ENCODE measurements at regions not wholly inside any gene's neighbourhood (a gene's known extent, or its start where the extent isn't known, plus 50 kb on each side); places are given as distances from the start of the nearest gene placed in this dataset.
A peak's percentile ranks its signal among the peaks of the same experiment; 100 is the strongest.

DNA sequence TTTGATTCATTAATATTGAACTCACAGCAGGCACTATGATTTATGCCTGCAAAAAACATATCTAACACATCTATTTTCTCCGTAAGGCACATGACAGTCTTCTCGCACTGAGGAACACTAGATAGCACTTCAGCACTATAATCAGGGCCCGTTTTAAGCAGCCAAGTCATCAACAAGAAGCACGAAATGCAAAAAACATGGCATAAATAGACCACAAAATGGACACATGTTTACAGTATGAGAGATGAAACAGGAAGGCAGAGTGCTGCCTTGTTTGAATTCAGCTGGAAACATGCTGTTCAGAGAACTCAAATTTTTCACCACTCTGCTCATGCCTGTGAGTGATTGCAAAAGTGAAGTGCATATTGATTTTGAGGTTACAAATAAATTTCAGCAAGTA is 205.8 kb upstream of the PDGFD start:
- no peak overlapping the region for H3K9ac ChIP-seq (ENCODE audit: low read depth, low read length)
- H3K36me3 ChIP-seq (ENCODE audit: insufficient read depth, low read length) = no peaks in the 10 kb centered on the region
- H4K20me1 ChIP-seq (ENCODE audit: insufficient read depth, low read length) = no peaks in the 10 kb centered on the region
- peak overlapping the region; percentile 38; the same call in 1 of the 2 replicates for H2AFZ ChIP-seq (ENCODE audit: low read depth, low read length)
- no peak overlapping the region for H3K27ac ChIP-seq (ENCODE audit: low read length)
- no peak for TF ChIP-seq EZH2 (IDR thresholded peaks at IDR 0.05; ENCODE audit: borderline replicate concordance, low read depth, low read length, severe bottlenecking)
- TF ChIP-seq, protein P1, sequence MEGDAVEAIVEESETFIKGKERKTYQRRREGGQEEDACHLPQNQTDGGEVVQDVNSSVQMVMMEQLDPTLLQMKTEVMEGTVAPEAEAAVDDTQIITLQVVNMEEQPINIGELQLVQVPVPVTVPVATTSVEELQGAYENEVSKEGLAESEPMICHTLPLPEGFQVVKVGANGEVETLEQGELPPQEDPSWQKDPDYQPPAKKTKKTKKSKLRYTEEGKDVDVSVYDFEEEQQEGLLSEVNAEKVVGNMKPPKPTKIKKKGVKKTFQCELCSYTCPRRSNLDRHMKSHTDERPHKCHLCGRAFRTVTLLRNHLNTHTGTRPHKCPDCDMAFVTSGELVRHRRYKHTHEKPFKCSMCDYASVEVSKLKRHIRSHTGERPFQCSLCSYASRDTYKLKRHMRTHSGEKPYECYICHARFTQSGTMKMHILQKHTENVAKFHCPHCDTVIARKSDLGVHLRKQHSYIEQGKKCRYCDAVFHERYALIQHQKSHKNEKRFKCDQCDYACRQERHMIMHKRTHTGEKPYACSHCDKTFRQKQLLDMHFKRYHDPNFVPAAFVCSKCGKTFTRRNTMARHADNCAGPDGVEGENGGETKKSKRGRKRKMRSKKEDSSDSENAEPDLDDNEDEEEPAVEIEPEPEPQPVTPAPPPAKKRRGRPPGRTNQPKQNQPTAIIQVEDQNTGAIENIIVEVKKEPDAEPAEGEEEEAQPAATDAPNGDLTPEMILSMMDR (IDR thresholded peaks at IDR 0.05; ENCODE audit: borderline replicate concordance, extremely low read depth, low read length, poor library complexity, severe bottlenecking) = no peak
- no peak overlapping the region for H3K4me3 ChIP-seq (ENCODE audit: low read depth in 1 of 2, low read length in 2 of 2)
- no peaks in the 10 kb centered on the region for H3K27me3 ChIP-seq (ENCODE audit: insufficient read depth, low read length, poor library complexity)
- H3K4me1 ChIP-seq (ENCODE audit: insufficient read depth, low read length) = no peaks in the 10 kb centered on the region
- H3K9me3 ChIP-seq (ENCODE audit: insufficient read depth, low read length, severe bottlenecking) = peaks cover 3% of the 10 kb centered on the region
- no peak overlapping the region for H3K4me2 ChIP-seq (ENCODE audit: insufficient read depth, low read length)
- DNase-seq = no peak
- ATAC-seq (ENCODE audit: insufficient read depth, low read depth) = no peak
- H3K79me2 ChIP-seq (ENCODE audit: insufficient read depth, low read length) = no peaks in the 10 kb centered on the region

DNA sequence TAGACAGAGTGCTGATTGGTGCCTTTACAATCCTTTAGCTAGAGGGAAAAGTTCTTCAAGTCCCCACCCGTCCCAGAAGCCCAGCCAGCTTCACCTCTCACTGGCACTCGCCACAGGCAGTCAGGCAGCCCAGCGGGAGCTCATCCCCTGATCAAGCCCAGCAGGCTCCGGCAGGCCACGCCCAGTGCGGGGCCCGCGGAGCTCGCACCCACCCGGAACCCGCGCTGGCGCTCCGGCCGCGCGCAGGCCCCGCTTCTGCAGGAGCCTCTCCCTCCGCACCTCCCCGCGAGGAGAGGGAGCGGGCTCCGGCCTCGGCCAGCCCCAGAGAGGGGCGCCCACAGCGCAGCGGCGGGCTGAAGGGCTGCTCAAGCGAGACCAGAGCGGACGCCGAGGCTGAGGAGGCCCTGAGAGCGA is 202.4 kb upstream of the PDGFD start:
- no peak overlapping the region for H3K9ac ChIP-seq (ENCODE audit: low read depth, low read length)
- ATAC-seq (ENCODE audit: insufficient read depth, low read depth) (no peak), DNase-seq (no peak)
- TF ChIP-seq, protein P1 (IDR thresholded peaks at IDR 0.05; ENCODE audit: borderline replicate concordance, extremely low read depth, low read length, poor library complexity, severe bottlenecking) = no peak
- no peak for TF ChIP-seq EZH2 (IDR thresholded peaks at IDR 0.05; ENCODE audit: borderline replicate concordance, low read depth, low read length, severe bottlenecking)
- no peak overlapping the region for H3K4me2 ChIP-seq (ENCODE audit: insufficient read depth, low read length)
- H3K36me3 ChIP-seq (ENCODE audit: insufficient read depth, low read length) = no peaks in the 10 kb centered on the region
- H3K4me1 ChIP-seq (ENCODE audit: insufficient read depth, low read length) = no peaks in the 10 kb centered on the region
- H4K20me1 ChIP-seq (ENCODE audit: insufficient read depth, low read length) = no peaks in the 10 kb centered on the region
- H3K9me3 ChIP-seq (ENCODE audit: insufficient read depth, low read length, severe bottlenecking) = peaks cover 3% of the 10 kb centered on the region
- no peaks in the 10 kb centered on the region for H3K27me3 ChIP-seq (ENCODE audit: insufficient read depth, low read length, poor library complexity)
- no peak overlapping the region for H3K27ac ChIP-seq (ENCODE audit: low read length)
- H3K79me2 ChIP-seq (ENCODE audit: insufficient read depth, low read length) = no peaks in the 10 kb centered on the region
- H3K4me3 ChIP-seq (ENCODE audit: low read depth in 1 of 2, low read length in 2 of 2) = no peak overlapping the region
- H2AFZ ChIP-seq (ENCODE audit: low read depth, low read length) = no peak overlapping the region

- no peaks in the 10 kb centered on the region for H3K79me2 ChIP-seq (ENCODE audit: insufficient read depth, low read length)
- no peak overlapping the region for H3K9ac ChIP-seq (ENCODE audit: low read depth, low read length)
- no peaks in the 10 kb centered on the region for H4K20me1 ChIP-seq (ENCODE audit: insufficient read depth, low read length)
- H2AFZ ChIP-seq (ENCODE audit: low read depth, low read length) = no peak overlapping the region
- H3K4me2 ChIP-seq (ENCODE audit: insufficient read depth, low read length) = no peak overlapping the region
- no peaks in the 10 kb centered on the region for H3K36me3 ChIP-seq (ENCODE audit: insufficient read depth, low read length)
- no peak overlapping the region for H3K4me3 ChIP-seq (ENCODE audit: low read depth in 1 of 2, low read length in 2 of 2)
- DNase-seq (peak; percentile 33), ATAC-seq (ENCODE audit: insufficient read depth, low read depth) (peak; percentile 74)
- peaks cover 3% of the 10 kb centered on the region for H3K9me3 ChIP-seq (ENCODE audit: insufficient read depth, low read length, severe bottlenecking)
- no peaks in the 10 kb centered on the region for H3K27me3 ChIP-seq (ENCODE audit: insufficient read depth, low read length, poor library complexity)
- TF ChIP-seq EZH2 (IDR thresholded peaks at IDR 0.05; ENCODE audit: borderline replicate concordance, low read depth, low read length, severe bottlenecking) = no peak
- TF ChIP-seq, protein P1 (IDR thresholded peaks at IDR 0.05; ENCODE audit: borderline replicate concordance, extremely low read depth, low read length, poor library complexity, severe bottlenecking) = no peak
- no peaks in the 10 kb centered on the region for H3K4me1 ChIP-seq (ENCODE audit: insufficient read depth, low read length)
- H3K27ac ChIP-seq (ENCODE audit: low read length) = no peak overlapping the region
Measured at GRCh38 chr11:104365676-104366075, 201.7 kb upstream of the PDGFD start.

- no peak for DNase-seq
- no peak for TF ChIP-seq EZH2 (IDR thresholded peaks at IDR 0.05; ENCODE audit: borderline replicate concordance, low read depth, low read length, severe bottlenecking)
- TF ChIP-seq, protein P1 (IDR thresholded peaks at IDR 0.05; ENCODE audit: borderline replicate concordance, extremely low read depth, low read length, poor library complexity, severe bottlenecking) = no peak
- H2AFZ ChIP-seq (ENCODE audit: low read depth, low read length) = peak overlapping the region; percentile 8; the same call in 1 of the 2 replicates
- no peaks in the 10 kb centered on the region for H3K36me3 ChIP-seq (ENCODE audit: insufficient read depth, low read length)
- no peak overlapping the region for H3K4me3 ChIP-seq (ENCODE audit: low read depth in 1 of 2, low read length in 2 of 2)
- H3K9ac ChIP-seq (ENCODE audit: low read depth, low read length) = no peak overlapping the region
- ATAC-seq (ENCODE audit: insufficient read depth, low read depth) = no peak
- no peaks in the 10 kb centered on the region for H3K27me3 ChIP-seq (ENCODE audit: insufficient read depth, low read length, poor library complexity)
- H3K4me2 ChIP-seq (ENCODE audit: insufficient read depth, low read length) = no peak overlapping the region
- no peak overlapping the region for H3K27ac ChIP-seq (ENCODE audit: low read length)
- no peaks in the 10 kb centered on the region for H4K20me1 ChIP-seq (ENCODE audit: insufficient read depth, low read length)
- H3K9me3 ChIP-seq (ENCODE audit: insufficient read depth, low read length, severe bottlenecking) = peaks cover 3% of the 10 kb centered on the region
- H3K79me2 ChIP-seq (ENCODE audit: insufficient read depth, low read length) = no peaks in the 10 kb centered on the region
- H3K4me1 ChIP-seq (ENCODE audit: insufficient read depth, low read length) = no peaks in the 10 kb centered on the region
Measured at GRCh38 chr11:104361975-104362374, 198.0 kb upstream of the PDGFD start.

Measured in DND-41 (cell line).